Uterus (tissue), 2 donors: ENCODE measurements at regions not wholly inside any gene's neighbourhood (a gene's known extent, or its start where the extent isn't known, plus 50 kb on each side); places are given as distances from the start of the nearest gene placed in this dataset.

Source experiments
- CTCF ChIP-seq, 4 experiments: fragments of 200-600 bp in 2 of 4; fragments of 450-650 bp in 2 of 4; sonication (generic) in 2 of 4; IDR thresholded peaks; one replicate each; pipeline ENCODE4 v1.5.1; 2016 to 2019; ENCODE audit warnings: antibody characterized with exemption in 4 of 4, mild to moderate bottlenecking in 2 of 4, moderate library complexity in 1 of 4
- POLR2A ChIP-seq, 2 donors: fragments of 450-650 bp; IDR thresholded peaks; one replicate each; pipeline ENCODE4 v1.6.1; 2016; ENCODE audit warnings: antibody characterized with exemption in 2 of 2, mild to moderate bottlenecking in 1 of 2, moderate library complexity in 1 of 2

- TF ChIP-seq CTCF (IDR thresholded peaks at IDR 0.05) (no peak), POLR2A (IDR thresholded peaks at IDR 0.05) (no peak)
Measured at GRCh38 chr3:42020684-42021307, 58.9 kb upstream of the ULK4 start.
